Right forelimb (tissue), 1 donor: ENCODE measurements at regions not wholly inside any gene's neighbourhood (a gene's known extent, or its start where the extent isn't known, plus 50 kb on each side); places are given as distances from the start of the nearest gene placed in this dataset.
"Not testable (repeated sequence)": the region's sequence is repeated elsewhere in the genome, so short reads cannot be mapped to it uniquely, and the experiment has no call there.

Source experiments
- DNase-seq: peaks from one replicate; pipeline ENCODE4 v3.0.0-alpha.2; 2018

DNA sequence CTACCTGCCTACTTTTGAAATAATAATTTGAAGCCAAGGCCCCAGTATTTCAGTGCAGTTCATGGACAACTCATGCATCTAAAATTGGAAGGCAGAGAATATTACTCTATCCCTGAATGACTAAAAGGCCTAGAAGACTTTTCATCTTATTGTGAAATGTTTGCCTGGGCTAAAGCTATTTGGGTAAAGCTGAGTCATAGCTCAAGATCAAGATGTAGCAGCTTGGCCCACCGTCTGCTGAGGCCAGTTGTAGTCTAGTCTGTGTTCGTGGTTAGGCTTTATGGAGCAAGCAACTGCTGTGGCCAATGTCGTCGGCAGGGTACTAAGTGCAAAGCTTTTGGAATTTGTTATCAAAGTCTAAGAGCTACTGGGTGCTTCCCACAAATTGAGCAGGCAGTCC, 929.1 kb downstream of the RAB28 start:
- DNase-seq, result no peak

GRCh38 chr4:12548678-12549077, 935.5 kb downstream of the RAB28 start:
- DNase-seq, result no peak

- no peak for DNase-seq
Measured at GRCh38 chr4:12545812-12546211, 938.3 kb downstream of the RAB28 start.

- DNase-seq, result no peak
Measured at GRCh38 chr4:12538162-12538561, 946.0 kb downstream of the RAB28 start.

- DNase-seq, result no peak
Measured at GRCh38 chr4:12534684-12535083, 949.5 kb downstream of the RAB28 start.

DNA sequence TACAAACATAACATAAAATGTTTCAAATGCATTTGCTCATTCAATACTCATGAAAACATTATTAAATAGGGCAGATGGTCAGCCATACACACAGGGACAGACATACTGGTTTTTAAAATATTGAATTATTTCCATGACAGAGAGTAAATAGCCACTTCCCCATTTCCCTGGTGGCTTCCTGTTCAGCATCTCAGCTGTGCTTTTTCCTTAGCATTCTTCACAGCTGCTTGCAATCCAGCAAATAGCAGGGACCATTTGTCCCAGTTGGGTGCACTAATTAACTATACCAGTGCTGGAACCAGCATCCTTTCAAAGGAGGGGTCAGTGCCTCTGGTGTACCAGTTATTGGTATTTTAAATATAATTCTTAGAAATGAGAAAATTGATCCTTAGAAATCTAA, 964.7 kb downstream of the RAB28 start:
- DNase-seq, result no peak

DNA sequence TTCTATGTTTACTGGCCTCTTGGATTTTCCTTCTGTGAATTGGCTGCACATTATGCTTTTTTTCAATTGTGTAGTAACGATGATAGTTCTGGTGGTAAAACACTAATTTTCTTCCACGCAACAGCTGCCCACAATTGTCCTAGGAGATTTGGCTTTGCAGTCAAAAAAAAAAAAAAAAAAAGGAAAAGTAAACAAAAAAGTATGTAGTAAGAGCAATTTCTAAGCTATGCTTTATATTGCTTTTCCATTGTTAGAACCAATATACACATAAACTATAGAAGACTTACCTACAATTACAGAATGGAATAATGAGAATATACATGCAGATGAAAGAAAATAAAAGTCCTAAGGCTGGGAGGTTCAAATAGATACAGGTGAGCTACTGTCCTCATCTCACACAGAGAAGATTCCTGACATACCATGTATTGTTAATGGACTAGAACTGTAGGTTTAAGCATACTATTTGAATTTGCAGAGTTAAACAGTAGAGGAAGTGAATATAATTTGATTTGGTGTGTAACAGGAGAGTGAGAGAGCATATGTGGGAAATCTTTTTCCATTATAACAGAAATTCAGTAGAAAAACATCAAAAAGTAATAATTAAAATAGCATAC, 976.2 kb downstream of the RAB28 start:
- DNase-seq, result no peak

DNA sequence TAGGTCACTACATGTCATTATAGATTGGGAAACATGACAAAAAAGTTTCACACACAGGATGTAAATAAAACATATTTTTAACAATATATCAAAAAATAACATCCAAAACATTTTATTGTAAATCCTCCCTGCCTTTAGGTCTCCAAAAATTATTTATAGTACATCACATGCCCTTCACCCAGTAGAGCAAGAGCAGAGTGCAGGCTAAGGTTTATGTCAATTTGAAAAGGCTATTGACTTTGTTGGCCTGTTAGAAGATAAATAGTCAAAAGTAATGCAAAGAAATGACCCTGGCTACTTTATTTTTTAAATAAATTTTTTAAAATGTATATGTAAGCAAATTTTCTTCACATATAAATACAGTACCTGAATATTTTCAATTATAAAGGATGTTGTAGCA, 983.7 kb downstream of the RAB28 start:
- DNase-seq, result no peak

DNA sequence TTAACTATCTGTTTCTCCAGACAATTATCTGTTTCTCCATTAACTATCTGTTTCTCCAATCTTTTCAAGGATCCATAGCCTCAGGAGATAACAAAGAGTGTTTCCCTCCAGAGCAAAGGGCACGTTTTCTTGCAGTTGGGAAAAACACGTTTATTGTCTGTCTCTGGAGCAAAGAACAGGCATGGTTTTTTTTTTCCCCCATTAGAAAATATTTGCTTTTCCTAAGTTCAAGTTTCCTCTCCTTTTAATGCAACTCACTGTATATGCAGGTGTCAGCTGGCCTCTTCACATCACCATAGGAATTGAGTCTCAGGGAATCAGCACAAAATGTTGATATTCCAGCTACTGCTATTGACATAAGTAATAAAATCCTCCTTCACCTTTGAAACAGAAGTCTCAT, 984.4 kb downstream of the RAB28 start:
- no peak for DNase-seq

- DNase-seq, result no peak
Measured at GRCh38 chr4:12495211-12495610, 988.9 kb downstream of the RAB28 start.

DNA sequence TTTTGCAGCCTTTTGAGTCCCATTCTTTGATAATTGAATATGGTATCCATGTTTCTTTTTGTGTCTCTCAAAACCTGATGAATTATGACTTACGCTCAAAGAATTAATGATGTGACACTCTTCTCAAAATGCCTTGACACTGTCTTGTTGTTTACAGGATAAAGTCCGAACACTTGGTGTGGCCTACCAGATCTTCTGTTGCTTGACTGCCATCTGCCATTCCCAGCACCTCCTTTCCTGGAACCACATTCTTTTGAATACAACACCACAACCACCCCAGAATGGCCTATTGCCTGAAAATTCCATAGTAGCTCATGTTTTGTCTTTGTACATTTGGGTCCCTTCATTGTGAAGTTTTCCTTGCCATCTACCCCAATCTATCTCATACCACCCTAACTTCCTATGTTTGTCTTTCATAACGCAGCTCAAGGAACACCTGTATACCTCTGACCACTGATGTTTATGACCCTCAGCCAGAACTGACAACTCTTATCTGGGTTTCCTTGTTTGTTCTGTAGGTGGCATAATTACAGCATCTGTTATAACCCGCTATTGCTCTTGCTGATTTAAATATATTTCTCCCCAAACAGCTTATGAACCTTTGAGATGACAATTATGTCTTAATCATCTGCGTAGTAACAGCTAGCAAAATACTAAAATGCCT, 991.3 kb downstream of the RAB28 start:
- no peak for DNase-seq

GRCh38 chr4:12488672-12489071, 995.5 kb downstream of the RAB28 start:
- DNase-seq, result no peak

DNA sequence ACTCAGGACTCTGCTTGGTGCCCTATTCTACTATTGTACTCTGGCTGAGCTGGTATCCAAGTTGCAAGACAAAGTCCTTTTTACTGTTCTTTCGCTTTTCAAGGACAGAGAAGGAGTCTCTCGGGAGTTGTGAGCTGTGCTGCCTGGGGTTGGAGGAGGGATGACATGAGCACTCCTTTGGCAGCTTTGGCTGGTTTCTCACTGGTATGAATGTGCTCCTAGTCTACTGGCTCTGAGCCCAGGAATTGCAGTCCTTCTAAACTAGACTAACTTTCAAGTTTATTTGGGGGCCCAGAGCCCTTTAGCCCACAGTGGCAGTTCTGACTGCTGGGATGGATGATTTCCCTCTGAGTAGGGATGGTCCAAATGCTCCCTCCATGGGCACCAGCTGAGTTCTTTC, 997.1 kb downstream of the RAB28 start:
- DNase-seq, result no peak

DNA sequence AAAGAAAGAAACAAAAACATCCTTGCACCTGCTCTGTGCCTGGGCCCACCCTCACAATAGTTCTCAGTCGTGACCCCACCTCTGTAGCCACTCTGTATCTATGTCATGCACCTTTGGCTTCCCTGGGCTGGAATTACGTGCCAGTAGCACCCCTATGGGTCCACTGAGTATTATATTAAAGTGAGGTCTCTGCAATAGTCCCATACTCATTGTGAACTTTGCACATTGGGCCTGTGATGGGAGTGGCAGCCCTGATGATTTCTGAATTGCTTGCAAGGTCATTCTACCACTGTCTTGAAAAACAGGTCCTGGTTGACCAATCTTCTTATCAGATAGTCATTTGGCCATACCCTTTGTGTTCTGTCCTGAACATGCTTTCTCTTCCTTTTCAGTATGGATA, 1012.1 kb downstream of the RAB28 start:
- DNase-seq, result no peak

GRCh38 chr4:12471193-12471592, 1012.9 kb downstream of the RAB28 start:
- DNase-seq, result no peak

DNA sequence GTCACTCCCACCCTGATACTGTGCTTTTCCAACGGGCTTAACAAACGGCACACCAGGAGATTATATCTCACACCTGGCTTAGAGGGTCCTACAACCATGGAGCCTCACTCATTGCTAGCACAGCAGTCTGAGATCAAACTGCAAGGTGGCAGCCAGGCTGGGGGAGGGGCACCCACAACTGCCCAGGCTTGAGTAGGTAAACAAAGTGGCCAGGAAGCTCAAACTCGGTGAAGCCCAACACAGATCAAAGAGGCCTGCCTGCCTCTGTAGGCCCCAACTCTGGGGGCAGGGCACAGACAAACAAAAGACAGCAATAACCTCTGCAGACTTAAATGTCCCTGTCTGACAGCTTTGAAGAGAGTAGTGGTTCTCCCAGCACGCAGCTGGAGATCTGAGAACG, 1022.6 kb downstream of the RAB28 start:
- not testable (repeated sequence) for DNase-seq

- DNase-seq, result no peak
Measured at GRCh38 chr4:12459126-12459525, 1025.0 kb downstream of the RAB28 start.

GRCh38 chr4:12458621-12459020, 1025.5 kb downstream of the RAB28 start:
- DNase-seq, result no peak

DNA sequence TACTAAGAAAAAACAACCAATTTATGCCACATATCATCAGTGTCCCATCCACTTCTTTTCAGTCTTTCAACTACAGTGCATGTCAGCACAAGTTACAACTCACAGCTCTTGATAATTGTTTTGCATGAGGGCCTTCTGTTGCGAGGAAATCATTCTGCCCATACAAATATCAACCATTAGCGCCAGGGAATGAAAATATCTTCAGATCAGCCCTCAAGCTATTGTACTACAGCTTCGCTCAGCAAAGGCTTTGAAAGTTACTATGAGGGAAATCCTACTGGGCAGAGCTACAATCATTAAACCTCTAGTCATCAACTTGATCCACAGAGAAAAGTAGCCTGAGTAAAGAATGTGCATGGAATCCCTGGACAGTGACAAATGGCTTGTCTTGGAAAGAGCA, 1023.6 kb upstream of the HS3ST1 start:
- no peak for DNase-seq

GRCh38 chr4:12447451-12447850, 1018.8 kb upstream of the HS3ST1 start:
- no peak for DNase-seq

DNA sequence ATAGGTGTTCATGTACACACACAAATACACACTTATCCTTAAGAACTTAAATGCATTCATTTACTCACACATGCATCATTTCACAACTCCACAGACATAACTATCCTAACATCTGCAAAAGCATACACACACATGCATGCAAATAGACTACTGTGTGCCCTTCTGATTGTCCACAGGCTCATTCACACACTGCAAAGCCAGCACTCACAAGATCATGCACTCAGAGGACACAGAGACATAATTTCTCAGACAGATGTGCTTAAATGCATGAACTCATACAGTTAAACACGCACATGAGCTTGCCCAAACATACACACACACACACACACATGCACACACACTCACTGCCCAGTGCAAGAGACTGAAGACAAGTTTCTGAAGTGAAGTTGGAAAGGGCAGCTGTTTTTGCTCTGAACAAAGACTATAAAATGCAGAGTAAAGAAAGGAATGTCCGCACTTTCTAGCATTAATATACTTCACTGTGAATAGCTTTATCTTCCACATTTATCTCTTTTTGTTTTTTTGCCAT, 1018.0 kb upstream of the HS3ST1 start:
- no peak for DNase-seq

DNA sequence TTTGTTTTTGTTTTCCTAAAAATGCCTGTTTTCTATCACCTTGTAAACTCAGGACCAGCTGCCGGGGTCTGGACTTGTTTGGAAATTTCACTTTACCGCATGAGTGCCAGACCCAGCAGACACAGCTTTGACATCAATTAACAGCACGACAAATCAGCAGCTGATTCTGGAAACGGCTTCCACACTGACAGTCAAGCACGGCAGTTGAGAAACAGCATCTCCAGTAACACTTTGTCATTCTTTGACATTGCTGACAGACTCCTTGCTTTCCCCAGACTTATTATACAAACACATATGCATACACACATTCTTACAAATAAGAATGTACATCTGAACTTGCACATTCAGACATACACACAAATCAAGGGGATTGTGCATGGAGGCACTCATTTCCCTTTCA, 1017.6 kb upstream of the HS3ST1 start:
- no peak for DNase-seq

- no peak for DNase-seq
Measured at GRCh38 chr4:12445711-12446235, 1017.1 kb upstream of the HS3ST1 start.

DNA sequence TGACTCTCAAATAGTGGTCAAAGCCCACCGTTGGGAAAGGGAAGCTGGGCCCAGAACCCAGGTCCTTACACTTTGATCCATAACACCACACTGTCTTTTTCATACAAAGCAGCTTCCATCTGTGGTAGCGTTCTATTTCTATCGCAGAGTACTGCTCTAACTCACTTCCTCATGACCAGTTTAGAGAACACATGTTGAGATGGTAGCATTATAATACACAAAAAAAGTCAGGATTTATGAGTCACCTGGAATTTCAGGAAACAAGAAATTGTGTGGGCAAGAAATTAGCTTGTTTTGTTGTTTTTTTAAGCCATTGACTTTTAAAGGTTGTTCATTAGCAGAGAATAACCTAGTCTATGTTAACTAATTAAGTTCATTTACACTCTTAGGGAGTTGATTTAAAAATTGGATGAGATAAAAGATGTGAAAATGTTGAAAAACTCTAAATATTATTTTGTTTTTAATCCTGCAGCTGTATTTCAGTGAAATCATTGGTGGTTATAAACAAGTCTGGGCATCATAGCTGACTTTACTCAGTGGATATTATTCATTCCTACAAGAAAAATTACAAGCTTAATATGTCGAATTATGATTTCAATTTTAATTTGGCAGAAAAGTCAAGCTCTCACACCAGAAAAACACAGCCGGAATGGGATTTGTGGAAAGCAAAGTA, 1011.1 kb upstream of the HS3ST1 start:
- no peak for DNase-seq
